GM13976 (cell line): ENCODE measurements at regions not wholly inside any gene's neighbourhood (a gene's known extent, or its start where the extent isn't known, plus 50 kb on each side); places are given as distances from the start of the nearest gene placed in this dataset.

Experiments used
- DNase-seq: peaks from one replicate; pipeline ENCODE4 v3.0.0; 2012; ENCODE audit warnings: low spot score
- in situ Hi-C: fragments of 300-500 bp; cut with MboI; formaldehyde crosslinking; loops from one replicate; pipeline ENCODE4 v1.12.0; 2022; ENCODE audit warnings: low sequenced_read_pairs, mixed read lengths, inconsistent platforms; ENCODE audit not compliant: unreplicated experiment
- TF ChIP-seq, protein P1 (sequence below): IDR thresholded peaks from 2 replicates; pipeline ENCODE4 v1.5.1; 2012; ENCODE audit warnings: borderline replicate concordance, mild to moderate bottlenecking; ENCODE audit not compliant: insufficient read depth; ENCODE audit errors: extremely low read depth, missing control alignments, control extremely low read depth

DNA sequence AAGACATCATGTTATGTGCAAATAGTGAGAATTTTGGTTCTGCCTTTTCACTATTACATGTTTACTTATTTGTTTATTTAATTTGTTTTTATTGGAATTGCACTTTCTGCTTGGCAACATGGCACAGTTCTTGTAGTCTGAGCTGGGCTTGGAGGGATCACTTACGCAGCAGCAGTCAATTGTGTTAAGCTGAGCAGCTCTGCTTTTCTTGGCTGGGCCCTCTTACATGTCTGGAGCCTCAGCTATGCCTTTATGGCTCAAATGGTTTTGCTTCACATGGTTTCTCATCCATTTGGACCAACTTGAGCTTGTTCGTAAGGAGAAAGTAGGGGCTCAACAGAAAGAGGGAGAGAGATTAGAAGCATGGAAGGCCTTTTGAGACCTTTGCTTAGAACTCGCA is 327.5 kb upstream of the EPHA7 start:
- DNase-seq: no peak
- TF ChIP-seq, protein P1, sequence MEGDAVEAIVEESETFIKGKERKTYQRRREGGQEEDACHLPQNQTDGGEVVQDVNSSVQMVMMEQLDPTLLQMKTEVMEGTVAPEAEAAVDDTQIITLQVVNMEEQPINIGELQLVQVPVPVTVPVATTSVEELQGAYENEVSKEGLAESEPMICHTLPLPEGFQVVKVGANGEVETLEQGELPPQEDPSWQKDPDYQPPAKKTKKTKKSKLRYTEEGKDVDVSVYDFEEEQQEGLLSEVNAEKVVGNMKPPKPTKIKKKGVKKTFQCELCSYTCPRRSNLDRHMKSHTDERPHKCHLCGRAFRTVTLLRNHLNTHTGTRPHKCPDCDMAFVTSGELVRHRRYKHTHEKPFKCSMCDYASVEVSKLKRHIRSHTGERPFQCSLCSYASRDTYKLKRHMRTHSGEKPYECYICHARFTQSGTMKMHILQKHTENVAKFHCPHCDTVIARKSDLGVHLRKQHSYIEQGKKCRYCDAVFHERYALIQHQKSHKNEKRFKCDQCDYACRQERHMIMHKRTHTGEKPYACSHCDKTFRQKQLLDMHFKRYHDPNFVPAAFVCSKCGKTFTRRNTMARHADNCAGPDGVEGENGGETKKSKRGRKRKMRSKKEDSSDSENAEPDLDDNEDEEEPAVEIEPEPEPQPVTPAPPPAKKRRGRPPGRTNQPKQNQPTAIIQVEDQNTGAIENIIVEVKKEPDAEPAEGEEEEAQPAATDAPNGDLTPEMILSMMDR: no peak
- in situ Hi-C loops: no loop called here

DNA sequence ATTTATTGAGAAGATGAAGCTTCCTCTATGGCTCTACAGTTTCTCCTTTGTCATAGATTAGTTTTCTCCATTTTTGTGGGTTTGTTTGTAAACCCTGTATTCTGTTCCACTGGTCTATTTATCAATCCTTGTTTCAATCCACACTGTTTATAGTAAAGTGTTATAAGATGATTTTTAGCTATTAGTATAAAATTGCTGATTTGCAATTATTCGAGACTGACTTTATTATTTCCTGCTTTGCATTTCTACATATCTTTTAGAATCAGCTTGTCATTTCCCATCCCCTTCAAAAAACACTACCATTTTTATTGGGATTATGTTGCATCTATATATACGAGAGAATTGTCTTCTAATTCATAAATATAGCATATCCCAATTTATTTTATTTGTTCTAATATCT is 325.9 kb upstream of the EPHA7 start:
- TF ChIP-seq, protein P1: no peak
- in situ Hi-C loops: no loop called here
- no peak for DNase-seq

DNA sequence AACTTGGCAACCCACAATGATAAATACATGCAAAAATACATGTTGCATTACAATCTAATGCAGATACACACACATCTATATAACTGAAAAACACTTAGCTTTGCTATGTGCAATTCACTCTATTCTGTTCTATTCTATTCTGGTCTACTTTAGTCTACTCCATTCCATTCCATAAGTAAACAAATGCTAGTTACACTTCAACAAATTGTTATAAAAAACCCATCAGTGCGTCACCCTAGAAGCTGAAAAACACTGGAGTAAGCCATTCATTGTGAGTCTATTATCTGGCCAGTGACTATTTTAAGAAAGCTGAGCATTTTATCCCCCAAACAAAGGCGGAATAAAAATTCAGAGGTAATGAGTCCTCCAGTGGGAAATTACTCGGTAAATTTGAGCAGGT is 315.7 kb upstream of the EPHA7 start:
- in situ Hi-C loops: no loop called here
- no peak for DNase-seq
- TF ChIP-seq, protein P1: no peak

DNA sequence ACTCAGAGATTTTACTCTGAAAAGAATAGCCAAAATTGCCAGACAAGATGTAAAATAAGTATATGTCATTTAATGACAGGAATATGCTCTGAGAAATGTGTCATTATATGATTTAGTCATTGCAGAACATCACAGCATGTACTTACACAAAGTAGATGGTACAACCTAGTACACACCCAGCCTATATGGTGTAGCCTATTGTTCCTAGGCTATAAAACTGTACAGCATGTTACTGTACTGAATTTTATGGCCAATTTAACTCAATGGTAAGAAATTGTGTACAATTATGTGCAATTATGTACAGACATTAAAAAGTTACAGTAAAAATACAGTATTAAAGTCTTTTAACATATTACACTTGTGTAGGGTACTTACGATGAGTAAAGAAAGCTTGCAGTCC is 311.9 kb upstream of the EPHA7 start:
- no peak for DNase-seq
- TF ChIP-seq, protein P1: no peak
- in situ Hi-C loops: no loop called here

DNA sequence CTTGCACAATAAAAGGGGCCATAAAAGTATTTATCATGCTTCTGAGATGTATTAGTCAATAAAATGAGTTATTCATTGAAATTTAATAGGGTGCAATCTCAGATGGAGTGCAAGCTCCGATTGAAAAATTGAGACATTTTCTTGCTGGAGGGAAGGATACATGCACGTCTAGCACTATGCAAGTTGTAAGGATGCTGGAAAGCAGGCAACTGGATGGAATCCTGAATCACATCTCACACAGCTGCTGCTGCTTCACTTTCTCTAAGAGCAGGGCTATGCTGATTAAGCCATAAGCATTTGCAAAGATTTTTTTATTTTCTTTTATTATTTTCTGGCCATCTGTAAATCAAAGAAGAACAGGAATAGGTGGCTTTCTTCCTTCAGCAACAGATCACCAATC is 308.8 kb upstream of the EPHA7 start:
- TF ChIP-seq, protein P1: no peak
- in situ Hi-C loops: no loop called here
- no peak for DNase-seq

DNA sequence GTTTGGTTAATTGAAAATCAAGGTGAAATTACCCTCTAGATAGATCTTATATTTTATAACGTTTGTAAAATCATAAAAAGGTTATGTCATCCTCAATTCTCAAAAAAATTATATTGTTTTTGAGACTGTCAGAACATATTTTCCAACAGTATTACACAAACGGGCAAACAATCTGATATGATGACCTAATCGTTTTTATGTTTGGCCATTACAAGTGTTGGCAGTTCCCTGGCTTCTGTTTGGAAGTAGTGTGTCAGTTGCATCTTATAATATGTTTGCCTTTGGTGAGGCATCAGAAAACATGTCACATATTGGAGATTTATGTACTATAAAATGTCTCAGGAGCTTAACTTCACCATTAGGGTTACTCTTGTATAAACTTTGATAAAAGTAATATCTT is 308.1 kb upstream of the EPHA7 start:
- in situ Hi-C loops: no loop called here
- DNase-seq: no peak

More for the DNA sequence above, 308.1 kb upstream of the EPHA7 start:
- TF ChIP-seq, protein P1: no peak
